IPS-18c (cell line): ENCODE measurements at regions not wholly inside any gene's neighbourhood (a gene's known extent, or its start where the extent isn't known, plus 50 kb on each side); places are given as distances from the start of the nearest gene placed in this dataset.

ENCODE experiments used
- H3K4me3 ChIP-seq: 2 replicates; pipeline ENCODE4 v1.7.0; 2013; ENCODE audit warnings: low read depth, mild to moderate bottlenecking, low read length, moderate library complexity; ENCODE audit not compliant: insufficient read depth
- H3K9me3 ChIP-seq: one replicate; pipeline ENCODE4 v1.6.1; 2013; ENCODE audit warnings: mild to moderate bottlenecking, low read length, moderate library complexity; ENCODE audit not compliant: control insufficient read depth, insufficient read depth

DNA sequence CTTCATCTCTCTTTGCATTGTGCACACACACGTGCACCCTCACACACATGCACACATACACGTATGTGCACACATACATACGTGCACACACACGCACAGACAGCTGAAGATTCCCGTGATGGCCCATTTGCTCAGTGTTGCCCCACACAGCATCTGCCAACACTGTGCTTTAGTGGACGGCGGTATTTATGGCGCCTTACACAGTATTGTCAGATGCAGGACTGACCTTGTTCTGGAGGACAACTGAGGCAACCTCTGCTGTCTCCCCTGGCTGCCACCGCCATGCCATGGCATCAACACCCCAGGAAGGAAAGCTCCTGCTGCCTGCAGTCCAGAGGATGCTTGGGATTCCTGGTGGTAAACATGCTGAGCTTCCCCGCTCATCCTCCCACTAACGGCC lies 316.4 kb downstream of the TEX29 start:
- Histone ChIP-seq H3K4me3 (no peak overlapping the region), H3K9me3 (no peaks in the 10 kb centered on the region)

DNA sequence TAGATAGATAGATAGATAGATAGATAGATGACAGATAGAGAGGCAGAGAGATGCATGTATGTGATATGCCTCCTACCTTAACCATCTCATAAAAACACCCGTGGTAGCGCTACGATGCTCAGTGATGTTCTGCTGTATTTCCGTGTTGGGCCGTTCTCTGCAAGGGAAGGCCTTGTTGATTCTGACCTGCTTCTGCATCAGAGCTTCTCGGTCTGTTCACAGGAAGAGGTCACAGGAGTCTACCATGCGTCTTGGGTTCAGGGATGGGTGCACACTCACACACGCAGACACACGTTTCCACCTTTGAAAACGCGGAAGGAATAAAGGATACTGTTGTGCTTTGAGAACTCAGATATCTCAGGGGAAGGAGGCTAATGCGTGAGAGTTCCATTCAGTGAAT lies 316.9 kb downstream of the TEX29 start:
- no peak overlapping the region for H3K4me3 ChIP-seq

DNA sequence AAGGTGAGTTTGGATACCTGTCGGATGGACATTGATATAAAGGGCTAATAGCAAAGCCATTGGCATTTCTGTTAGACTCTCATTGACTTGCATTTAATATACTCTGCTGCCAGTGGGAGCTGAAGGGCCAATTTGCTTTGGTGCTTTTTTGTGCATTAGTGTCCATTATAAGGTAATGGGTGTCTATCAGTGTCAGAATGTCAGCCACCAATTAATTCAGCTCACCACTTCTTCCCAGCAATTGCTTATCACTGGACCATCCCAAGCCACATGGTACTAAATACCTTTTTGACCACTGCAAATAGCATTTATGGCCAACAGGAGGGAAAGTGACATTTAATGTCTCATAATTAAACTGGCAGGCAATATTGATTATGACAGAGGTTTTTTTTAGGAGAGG lies 317.8 kb downstream of the TEX29 start:
- no peak overlapping the region for H3K4me3 ChIP-seq
- H3K9me3 ChIP-seq: no peaks in the 10 kb centered on the region

More for the DNA sequence above, 316.9 kb downstream of the TEX29 start:
- H3K9me3 ChIP-seq: no peaks in the 10 kb centered on the region

DNA sequence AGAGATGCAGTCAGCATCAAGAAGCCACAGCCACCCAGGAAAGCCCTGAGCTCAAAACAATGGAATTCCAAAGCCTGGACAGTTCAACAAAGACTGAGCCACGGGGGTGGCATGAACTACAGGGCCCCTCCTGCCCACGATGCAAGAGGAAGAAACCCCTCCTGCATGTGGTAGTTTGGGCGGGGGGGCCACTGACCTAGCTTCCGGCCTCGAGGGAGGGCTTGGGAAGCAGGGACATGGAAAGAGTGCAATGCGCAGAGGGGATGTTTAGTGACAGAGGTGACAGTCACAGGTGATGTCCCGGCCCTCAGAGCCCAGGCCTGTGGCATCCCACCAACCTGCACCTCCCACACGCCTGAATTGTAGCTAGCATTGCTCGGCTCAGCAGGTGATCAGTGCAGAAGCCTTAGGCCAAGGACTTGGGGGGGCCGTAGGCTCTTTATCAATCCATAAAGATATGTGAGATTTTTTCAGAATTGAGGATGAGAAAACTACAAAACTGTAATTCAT lies 318.8 kb downstream of the TEX29 start:
- Histone ChIP-seq H3K4me3 (no peak overlapping the region), H3K9me3 (no peaks in the 10 kb centered on the region)

DNA sequence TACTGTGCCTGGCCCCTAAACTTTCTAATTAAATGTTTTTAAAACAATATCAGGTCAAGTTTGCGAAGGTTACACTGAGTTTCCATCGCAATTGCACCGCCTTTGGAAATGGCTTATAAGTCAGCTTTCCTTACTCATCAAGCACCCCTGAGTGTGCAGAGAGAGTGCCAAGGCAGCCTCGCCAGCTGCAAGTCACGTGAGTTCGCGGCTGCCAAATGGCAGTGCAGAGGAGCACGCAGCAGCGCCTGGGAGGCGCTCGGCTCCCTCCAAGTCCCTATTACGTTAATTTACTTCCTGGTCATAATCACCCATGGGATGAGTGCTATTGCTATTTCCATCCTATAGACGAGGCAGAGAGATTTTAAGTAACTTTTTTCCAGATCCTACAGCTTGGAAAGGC lies 319.6 kb downstream of the TEX29 start:
- H3K4me3 ChIP-seq: no peak overlapping the region
- no peaks in the 10 kb centered on the region for H3K9me3 ChIP-seq

DNA sequence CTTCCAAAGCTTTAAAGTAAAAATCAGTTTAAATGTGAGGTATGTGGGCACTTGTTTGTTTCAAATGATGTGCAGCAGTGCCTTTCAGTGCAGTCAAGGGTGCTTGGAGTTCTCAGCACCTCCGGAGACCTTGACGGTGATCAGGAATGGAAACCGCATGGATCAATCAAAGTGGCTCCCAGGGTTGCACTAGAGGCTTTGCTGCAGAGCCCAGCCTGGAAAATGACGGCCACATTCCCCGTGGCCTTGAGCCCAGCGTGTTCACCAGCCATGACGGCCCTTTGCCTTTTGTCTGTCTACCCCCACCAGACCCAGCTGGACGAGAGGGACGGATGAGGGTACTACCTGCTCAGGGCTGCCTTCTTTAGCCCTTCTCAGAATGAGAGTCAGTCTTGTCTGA lies 320.0 kb downstream of the TEX29 start:
- Histone ChIP-seq H3K9me3 (no peaks in the 10 kb centered on the region), H3K4me3 (no peak overlapping the region)

DNA sequence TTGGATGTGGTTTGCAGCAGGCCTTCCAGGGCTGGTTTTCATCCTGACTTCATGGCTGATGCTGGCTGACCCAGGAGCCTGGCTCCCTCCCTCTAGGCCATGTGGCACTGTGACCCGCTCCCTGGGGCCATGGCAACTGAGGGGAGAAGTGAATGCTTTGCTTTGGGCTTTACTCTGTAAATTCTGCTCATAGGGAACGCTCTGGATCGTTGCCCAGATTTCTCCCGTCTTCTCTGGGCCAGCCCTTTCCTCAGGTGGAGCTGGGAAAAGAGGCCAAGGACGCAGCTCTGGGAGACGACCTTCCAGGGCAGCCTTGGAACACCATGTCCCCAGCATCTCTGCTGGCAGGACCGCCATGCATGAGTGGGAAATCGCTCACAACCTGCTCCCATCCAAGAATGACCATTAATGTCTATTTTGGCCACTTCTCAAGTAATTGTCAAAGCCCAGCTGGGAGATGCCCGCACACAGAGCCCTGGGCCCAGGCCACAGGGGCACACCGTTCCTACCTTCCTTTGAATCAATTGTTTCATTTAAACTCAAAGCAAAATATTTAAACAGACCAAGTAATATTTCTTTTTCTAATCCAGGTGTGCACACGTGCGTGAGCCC lies 321.8 kb downstream of the TEX29 start:
- H3K9me3 ChIP-seq: no peaks in the 10 kb centered on the region
- no peak overlapping the region for H3K4me3 ChIP-seq

DNA sequence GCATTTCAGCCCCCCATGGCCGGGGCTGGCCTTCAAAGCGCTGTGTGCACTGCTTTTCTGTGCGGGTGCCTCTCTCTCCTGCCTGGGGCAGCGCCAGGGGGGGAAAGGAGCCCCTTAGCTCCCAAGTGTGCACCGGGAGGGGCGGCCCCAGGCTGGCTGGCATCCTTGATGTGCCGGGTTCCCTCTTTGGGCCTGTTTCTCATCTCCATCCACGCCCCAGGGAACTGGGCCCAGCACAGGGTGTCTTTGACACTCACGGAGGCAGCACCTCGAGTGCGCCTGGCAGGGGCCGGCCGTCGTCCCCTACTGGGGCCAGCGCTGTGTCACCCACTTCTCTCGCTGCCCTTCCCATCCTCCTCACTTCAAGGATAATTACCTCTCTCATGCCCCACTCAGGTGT lies 324.3 kb downstream of the TEX29 start:
- no peak overlapping the region for H3K4me3 ChIP-seq
- no peaks in the 10 kb centered on the region for H3K9me3 ChIP-seq

DNA sequence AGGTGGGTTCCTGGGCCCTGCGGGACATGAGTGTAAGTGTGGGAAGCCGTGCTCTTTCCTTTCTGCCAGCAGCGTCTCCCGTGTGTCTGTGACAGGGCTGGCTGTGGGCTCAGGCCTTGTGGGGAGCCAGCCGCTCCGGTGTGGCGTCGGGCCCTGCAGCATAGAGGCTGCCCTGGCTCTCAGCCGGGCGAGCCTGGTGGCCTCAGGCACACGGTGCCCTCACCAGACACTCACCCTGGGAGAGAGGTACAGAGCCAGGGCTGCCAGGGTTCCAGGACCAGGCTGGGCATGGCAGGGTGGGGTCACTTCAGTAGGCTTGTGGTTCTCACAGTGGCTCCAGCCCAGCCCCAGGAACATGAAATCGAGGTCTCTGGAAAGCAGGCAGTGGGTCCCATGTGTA lies 324.8 kb downstream of the TEX29 start:
- H3K9me3 ChIP-seq: no peaks in the 10 kb centered on the region
- no peak overlapping the region for H3K4me3 ChIP-seq

DNA sequence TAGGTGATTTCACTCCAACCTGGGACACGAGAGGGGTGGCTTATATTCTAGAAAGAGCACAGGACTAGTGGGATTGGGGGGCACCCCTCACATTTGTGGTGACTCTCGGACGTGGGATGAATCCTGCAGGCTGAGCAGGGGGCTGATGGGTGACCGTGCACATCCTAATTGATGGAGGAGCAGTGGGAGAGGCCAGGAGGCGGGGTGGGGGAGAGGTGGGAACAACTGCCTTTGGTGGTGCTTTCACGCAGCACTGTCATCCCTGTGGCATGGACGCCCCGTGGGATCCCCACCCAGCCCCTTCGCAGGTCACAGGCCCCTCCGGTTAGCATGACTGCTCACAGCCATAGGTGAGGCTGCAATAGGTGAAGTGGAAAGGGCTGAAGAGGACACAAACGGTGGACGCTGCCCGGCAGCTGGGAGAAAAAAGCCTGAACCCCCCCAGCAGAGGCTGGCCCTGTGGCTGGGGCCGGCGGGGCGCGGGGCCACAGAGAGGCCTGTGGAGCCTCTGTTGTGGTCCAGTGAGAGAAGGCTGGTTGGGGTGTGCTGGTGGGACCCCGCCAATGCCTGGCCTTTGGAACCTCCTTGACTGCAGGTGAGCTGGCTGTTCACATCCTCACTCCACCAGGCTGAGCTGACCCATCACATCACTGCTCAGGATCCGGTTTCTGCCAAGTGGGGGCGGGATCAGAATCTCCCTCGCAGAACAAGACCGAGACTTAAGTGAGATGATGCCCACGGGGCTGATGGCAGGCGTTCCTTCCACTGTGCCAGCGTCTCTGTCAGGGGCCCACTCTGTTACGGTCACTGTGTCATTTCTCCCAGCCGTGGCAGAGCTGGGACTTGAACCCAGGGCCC lies 325.4 kb downstream of the TEX29 start:
- no peaks in the 10 kb centered on the region for H3K9me3 ChIP-seq

DNA sequence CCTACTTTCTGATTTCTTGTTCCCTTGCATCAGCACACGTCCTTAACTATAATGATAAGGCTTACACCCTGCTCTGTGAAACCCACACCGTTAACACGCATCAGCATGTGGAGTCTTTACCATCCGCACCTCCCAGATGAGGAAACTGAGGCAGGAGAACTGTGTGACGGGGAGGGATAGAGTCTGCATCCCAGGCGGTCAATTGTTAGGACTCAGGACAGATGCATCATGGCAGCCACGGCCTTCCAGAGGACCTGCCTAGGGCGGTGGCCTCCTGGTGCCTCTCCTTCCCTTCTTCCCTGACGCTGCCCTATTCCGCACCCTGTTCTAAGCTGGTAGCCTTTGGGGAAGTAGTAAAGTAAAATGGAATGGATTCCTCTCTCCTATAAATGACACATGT lies 326.0 kb downstream of the TEX29 start:
- H3K4me3 ChIP-seq: no peak overlapping the region
- no peaks in the 10 kb centered on the region for H3K9me3 ChIP-seq

More for the DNA sequence above, 325.4 kb downstream of the TEX29 start:
- no peak overlapping the region for H3K4me3 ChIP-seq

DNA sequence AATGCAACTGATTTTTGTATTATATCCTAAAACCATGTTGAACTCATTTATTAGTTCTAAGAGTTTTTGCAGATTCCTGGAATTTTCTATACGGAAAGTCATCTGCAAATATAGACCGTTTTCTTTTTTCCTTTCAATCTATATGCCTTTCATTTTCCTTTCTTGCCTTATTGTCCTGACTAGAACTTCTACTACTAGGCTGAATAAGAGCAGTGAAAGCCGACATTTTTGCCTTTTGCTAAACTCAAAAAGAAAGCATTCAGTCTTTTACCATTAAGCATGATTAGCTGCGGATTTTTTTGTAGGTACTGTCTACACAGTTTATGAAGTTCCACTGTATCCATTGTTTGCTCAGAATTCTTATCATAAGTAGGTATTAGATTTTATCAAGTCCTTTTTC lies 328.4 kb downstream of the TEX29 start:
- no peak overlapping the region for H3K4me3 ChIP-seq

DNA sequence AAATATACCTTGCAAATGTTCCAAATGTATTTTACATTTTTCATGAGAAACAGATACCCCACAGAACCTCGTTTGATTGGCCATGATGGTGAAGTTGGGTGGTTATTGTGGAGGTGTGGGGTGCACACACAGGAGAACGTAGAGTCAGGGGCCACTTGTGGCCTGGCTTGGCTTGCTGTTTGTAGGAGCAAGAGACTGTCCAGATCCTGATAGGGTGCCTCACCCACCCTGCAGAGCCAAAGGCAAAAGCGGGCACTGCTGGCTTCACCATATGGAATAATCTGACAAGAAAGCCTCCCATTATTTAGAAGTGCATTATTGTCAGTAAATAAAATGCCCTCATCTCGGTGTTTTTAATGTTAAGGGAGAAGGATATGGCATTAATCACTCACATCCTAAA lies 330.2 kb downstream of the TEX29 start:
- no peak overlapping the region for H3K4me3 ChIP-seq

More for the DNA sequence above, 328.4 kb downstream of the TEX29 start:
- no peaks in the 10 kb centered on the region for H3K9me3 ChIP-seq

DNA sequence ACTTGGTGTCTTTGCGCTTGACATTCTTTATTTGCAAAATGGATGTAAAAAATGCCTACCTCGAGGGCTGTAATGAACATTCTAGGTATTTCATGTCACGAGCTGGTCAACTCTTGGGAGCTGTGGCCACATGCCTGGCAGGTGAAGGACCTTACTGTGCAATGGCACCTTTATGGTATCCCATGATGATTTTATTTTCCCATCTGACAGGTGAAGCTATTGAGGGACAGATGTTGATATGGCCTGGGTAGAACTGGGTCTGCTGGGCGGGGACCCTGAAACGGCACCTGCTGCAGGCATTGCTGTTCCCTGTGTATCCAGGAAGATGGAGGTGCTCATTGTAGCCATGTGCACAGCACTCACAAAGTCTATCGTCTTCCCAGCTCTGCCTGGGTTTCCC lies 332.2 kb downstream of the TEX29 start:
- Histone ChIP-seq H3K9me3 (no peaks in the 10 kb centered on the region), H3K4me3 (no peak overlapping the region)

More for the DNA sequence above, 330.2 kb downstream of the TEX29 start:
- no peaks in the 10 kb centered on the region for H3K9me3 ChIP-seq

DNA sequence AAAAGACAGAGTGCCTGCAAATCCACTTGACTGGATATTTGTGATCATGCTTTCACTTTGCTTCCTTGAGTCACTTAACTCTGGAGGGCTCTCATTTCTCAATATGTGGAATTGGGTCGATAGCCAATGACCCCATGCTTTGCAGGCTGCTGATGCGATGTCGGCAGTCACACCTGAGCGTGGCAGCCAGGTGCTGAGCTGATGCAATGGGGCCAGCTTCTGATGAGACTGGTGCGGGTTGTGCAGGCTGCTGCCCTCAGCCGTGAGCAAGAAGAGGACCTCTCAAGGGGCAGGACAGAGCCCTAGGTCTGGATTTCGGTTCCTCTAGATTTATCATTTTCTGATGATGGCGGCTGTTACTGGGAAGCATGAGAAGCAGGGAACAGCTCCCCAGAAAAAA lies 334.1 kb downstream of the TEX29 start:
- Histone ChIP-seq H3K9me3 (no peaks in the 10 kb centered on the region), H3K4me3 (no peak overlapping the region)

DNA sequence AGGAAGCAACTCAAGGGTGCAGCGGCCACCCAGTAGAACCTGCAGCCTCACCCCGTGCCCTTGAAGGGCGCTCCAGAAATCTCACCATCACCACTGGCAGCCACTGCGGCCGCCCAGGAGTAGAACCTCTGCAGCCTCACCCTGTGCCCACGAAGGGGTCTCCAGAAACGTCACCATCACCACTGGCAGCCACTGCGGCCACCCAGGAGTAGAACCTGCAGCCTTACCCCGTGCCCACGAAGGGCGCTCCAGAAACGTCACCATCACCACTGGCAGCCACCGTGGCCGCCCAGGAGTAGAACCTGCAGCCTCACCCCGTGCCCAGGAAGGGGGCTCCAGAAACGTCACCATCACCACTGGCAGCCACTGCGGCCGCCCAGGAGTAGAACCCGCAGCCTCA lies 336.0 kb downstream of the TEX29 start:
- no peak overlapping the region for H3K4me3 ChIP-seq
- no peaks in the 10 kb centered on the region for H3K9me3 ChIP-seq

DNA sequence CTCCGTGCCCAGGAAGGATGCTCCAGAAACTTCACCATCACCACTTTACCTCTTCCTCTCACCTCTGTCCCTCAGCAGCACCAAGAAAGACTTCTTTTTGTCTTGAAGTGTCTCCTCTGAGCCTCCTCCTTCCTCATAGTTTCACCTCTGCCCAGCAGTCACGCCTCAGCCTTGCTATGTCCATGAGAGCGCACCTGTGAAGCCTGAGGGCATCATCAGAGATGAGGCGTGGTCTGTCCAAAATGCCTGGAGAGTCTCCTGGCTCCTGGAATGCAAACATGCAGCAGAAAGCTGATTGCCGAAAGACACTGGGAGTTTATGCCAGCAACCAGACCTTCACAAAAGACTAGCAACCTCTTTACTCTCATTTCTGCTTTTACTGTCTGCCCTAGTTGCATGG lies 336.6 kb downstream of the TEX29 start:
- Histone ChIP-seq H3K4me3 (no peak overlapping the region), H3K9me3 (no peaks in the 10 kb centered on the region)
